Gastrocnemius medialis (tissue), 4 donors: ENCODE measurements at regions not wholly inside any gene's neighbourhood (a gene's known extent, or its start where the extent isn't known, plus 50 kb on each side); places are given as distances from the start of the nearest gene placed in this dataset.

ENCODE experiments used
- ATAC-seq, 2 donors: fragments of 150-250 bp; one replicate each; pipeline ENCODE4 v1.9.1; 2016
- DNase-seq, 2 donors: peaks; one replicate each; pipeline ENCODE4 v3.0.0-alpha.2; 2019
- H3K27ac ChIP-seq, 4 donors: fragments of 200-600 bp; sonication (generic); 1 replicate in 1 of 4; 2 replicates in 3 of 4; pipeline ENCODE4 v1.5.1; 2016 to 2018; ENCODE audit warnings: mild to moderate bottlenecking in 2 of 4, moderate library complexity in 1 of 4
- H3K27me3 ChIP-seq, 3 donors: fragments of 200-600 bp; sonication (generic) in 2 of 3; 1 replicate in 1 of 3; 2 replicates in 2 of 3; pipeline versions ENCODE4 v1.5.1 to v1.6.0; 2016 to 2019; ENCODE audit warnings: mild to moderate bottlenecking in 1 of 3, moderate library complexity in 1 of 3
- H3K36me3 ChIP-seq, 2 donors: fragments of 200-600 bp; sonication (generic) in 1 of 2; one replicate each; pipeline ENCODE4 v1.5.1; 2017 to 2018
- H3K4me1 ChIP-seq, 2 donors: fragments of 200-600 bp; sonication (generic) in 1 of 2; one replicate each; pipeline ENCODE4 v1.5.1; 2016 to 2017; ENCODE audit warnings: mild to moderate bottlenecking in 2 of 2
- H3K4me3 ChIP-seq, 4 donors: fragments of 200-600 bp; sonication (generic) in 3 of 4; 1 replicate in 1 of 4; 2 replicates in 3 of 4; pipeline ENCODE4 v1.5.1; 2016 to 2019; ENCODE audit warnings: mild to moderate bottlenecking in 2 of 4
- H3K9me3 ChIP-seq, 3 donors: fragments of 200-600 bp; sonication (generic) in 2 of 3; 1 replicate in 1 of 3; 2 replicates in 2 of 3; pipeline ENCODE4 v1.5.1; 2016 to 2019
- CTCF ChIP-seq, 5 experiments: fragments of 450-650 bp in 3 of 5; fragments of 200-600 bp in 2 of 5; sonication (generic) in 2 of 5; IDR thresholded peaks in 4 of 5; conservative IDR thresholded peaks in 1 of 5; 1 replicate in 4 of 5; 2 replicates in 1 of 5; pipeline ENCODE4 v1.5.1; 2016 to 2019; ENCODE audit warnings: antibody characterized with exemption in 5 of 5, mild to moderate bottlenecking in 3 of 5, moderate library complexity in 3 of 5
- POLR2A ChIP-seq, 2 donors: fragments of 450-650 bp; IDR thresholded peaks; one replicate each; pipeline ENCODE4 v1.6.1; 2017; ENCODE audit warnings: antibody characterized with exemption in 2 of 2, mild to moderate bottlenecking in 2 of 2, moderate library complexity in 2 of 2
- in situ Hi-C, 4 donors: fragments of 200-750 bp; cut with MboI; loops; one replicate each; pipeline versions ENCODE4 v1.15.0 to v1.8.0; 2017; ENCODE audit warnings: low sequenced_read_pairs in 4 of 4
- intact Hi-C: fragments of 100-400 bp; cut with DNase I; formaldehyde crosslinking; loops from one replicate; pipeline ENCODE4 v1.15.1; 2023; ENCODE audit warnings: low total_unique reads

GRCh38 chr12:33676866-33677265 is 237.2 kb upstream of the SYT10 start:
- no peak overlapping the region for H3K27ac ChIP-seq
- no peak for ATAC-seq
- no peaks in the 10 kb centered on the region for H3K27me3 ChIP-seq
- no peak for TF ChIP-seq CTCF (IDR thresholded peaks at IDR 0.05 in 4 of 5, conservative IDR thresholded peaks at IDR 0.05 in 1 of 5)
- TF ChIP-seq POLR2A (IDR thresholded peaks at IDR 0.05) = no peak
- H3K4me3 ChIP-seq = no peak overlapping the region
- intact Hi-C loops = no loop called here
- H3K4me1 ChIP-seq = no peaks in the 10 kb centered on the region
- in situ Hi-C loops = no loop called here
- no peaks in the 10 kb centered on the region for H3K36me3 ChIP-seq
- DNase-seq = no peak
- no peaks in the 10 kb centered on the region for H3K9me3 ChIP-seq

DNA sequence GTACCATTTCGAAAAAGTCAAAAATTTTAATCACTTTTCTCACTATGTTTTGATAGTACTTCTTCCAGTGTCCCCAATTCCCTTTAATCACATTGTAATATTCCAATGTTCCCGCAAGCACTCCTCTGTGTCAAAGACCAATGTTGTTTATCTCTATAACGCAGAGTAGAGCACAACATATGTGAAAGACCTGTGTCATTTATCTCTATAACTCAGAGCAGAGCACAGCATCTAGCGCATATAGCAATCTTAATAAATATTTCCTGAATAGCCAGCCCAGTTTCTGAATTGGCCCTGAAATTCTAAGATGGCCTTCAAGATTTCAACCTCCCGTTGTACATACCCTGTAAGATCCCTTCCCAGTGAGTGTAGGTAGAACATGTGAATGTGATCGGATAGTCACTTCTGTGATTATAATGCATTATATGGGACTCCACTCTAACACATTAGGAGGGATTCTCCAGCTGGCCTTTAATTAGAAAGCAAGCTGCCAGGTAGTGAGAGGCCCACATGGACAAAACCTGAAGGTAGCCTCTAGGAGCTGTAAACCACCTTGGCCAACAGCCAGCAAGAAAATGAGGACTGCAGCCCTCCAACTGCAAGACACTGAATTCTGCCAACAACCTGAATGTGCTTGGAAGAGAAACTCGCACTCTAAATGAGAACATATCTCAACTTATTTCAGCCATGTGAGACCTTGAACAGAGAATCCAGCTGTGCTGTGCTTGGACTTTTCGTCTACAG is 238.8 kb upstream of the SYT10 start:
- Histone ChIP-seq H3K27me3 (no peaks in the 10 kb centered on the region), H3K4me3 (no peak overlapping the region), H3K4me1 (no peaks in the 10 kb centered on the region), H3K36me3 (no peaks in the 10 kb centered on the region), H3K27ac (no peak overlapping the region), H3K9me3 (no peaks in the 10 kb centered on the region)
- ATAC-seq (no peak), DNase-seq (no peak)
- intact Hi-C loops (no loop called here), in situ Hi-C loops (no loop called here)
- no peak for TF ChIP-seq CTCF (IDR thresholded peaks at IDR 0.05 in 4 of 5, conservative IDR thresholded peaks at IDR 0.05 in 1 of 5)
- no peak for TF ChIP-seq POLR2A (IDR thresholded peaks at IDR 0.05)

GRCh38 chr12:33690562-33690961 is 250.9 kb upstream of the SYT10 start:
- Histone ChIP-seq H3K4me3 (no peak overlapping the region), H3K27me3 (no peaks in the 10 kb centered on the region), H3K36me3 (no peaks in the 10 kb centered on the region), H3K27ac (no peak overlapping the region), H3K4me1 (no peaks in the 10 kb centered on the region), H3K9me3 (no peaks in the 10 kb centered on the region)
- in situ Hi-C loops = no loop called here
- no peak for DNase-seq
- TF ChIP-seq CTCF (IDR thresholded peaks at IDR 0.05 in 4 of 5, conservative IDR thresholded peaks at IDR 0.05 in 1 of 5) (no peak), POLR2A (IDR thresholded peaks at IDR 0.05) (no peak)
- intact Hi-C loops = no loop called here
- ATAC-seq = no peak

DNA sequence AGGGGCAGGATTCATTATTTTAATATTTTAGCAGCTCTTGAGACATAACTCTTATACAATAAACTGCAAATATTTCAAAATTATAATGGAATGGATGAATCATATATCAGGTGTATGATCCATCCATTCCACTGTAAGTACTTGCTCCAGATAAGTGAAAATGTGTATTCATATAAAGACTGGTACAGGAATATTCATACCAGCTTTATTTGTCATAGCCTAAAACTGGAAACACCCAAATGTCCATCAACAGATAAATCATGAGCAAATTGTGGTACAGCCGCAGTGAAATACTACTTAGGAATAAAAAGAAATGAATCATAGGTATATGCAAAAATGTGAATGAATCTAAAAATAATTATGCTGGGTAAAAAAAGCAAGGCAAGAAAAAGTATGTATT is 263.6 kb upstream of the SYT10 start:
- Histone ChIP-seq H3K27ac (no peak overlapping the region), H3K9me3 (no peaks in the 10 kb centered on the region), H3K27me3 (no peaks in the 10 kb centered on the region), H3K4me1 (no peaks in the 10 kb centered on the region), H3K36me3 (no peaks in the 10 kb centered on the region), H3K4me3 (no peak overlapping the region)
- DNase-seq = no peak
- no peak for TF ChIP-seq POLR2A (IDR thresholded peaks at IDR 0.05)
- no peak for TF ChIP-seq CTCF (IDR thresholded peaks at IDR 0.05 in 4 of 5, conservative IDR thresholded peaks at IDR 0.05 in 1 of 5)
- in situ Hi-C loops (no loop called here), intact Hi-C loops (no loop called here)
- ATAC-seq = no peak

- no peak for TF ChIP-seq POLR2A (IDR thresholded peaks at IDR 0.05)
- no peak for TF ChIP-seq CTCF (IDR thresholded peaks at IDR 0.05 in 4 of 5, conservative IDR thresholded peaks at IDR 0.05 in 1 of 5)
Measured at GRCh38 chr12:33706927-33707326, 267.3 kb upstream of the SYT10 start.

More at GRCh38 chr12:33706927-33707326, 267.3 kb upstream of the SYT10 start:
- Histone ChIP-seq H3K36me3 (no peaks in the 10 kb centered on the region), H3K9me3 (no peaks in the 10 kb centered on the region), H3K4me1 (no peaks in the 10 kb centered on the region), H3K27ac (no peak overlapping the region), H3K4me3 (no peak overlapping the region), H3K27me3 (no peaks in the 10 kb centered on the region)
- ATAC-seq (no peak), DNase-seq (no peak)
- in situ Hi-C loops = no loop called here
- intact Hi-C loops = no loop called here
